ENCODE measurements at regions not wholly inside any gene's neighbourhood (a gene's known extent, or its start where the extent isn't known, plus 50 kb on each side); places are given as distances from the start of the nearest gene placed in this dataset.

DNA sequence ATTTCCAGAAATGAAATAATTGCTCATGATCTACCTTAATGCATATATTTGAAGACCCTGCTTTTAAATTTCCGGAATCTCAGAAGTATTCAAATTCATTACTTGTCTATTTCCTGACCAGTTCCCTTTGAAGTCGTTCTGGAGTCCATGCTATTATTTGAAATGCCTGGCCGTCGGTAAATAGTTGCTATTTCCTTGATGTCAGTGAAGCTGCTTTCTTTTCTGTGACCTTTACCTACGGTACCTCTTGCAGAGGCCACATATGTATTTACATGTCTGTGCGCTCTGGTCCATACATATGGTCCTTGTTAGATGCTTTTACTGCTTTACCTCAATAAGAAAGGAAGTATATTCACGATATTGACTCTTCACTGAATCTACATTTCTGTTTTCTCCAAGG, 199.7 kb downstream of the PAPSS1 start (continued):
- no peak for TF ChIP-seq RHOXF2B (CRISPR knock-in tag; conservative IDR thresholded peaks at IDR 0.05)
- TF ChIP-seq ZC3H8 (IDR thresholded peaks at IDR 0.05), result no peak
- TF ChIP-seq KDM5B (IDR thresholded peaks at IDR 0.05; ENCODE audit: insufficient replicate concordance, low read depth, low read length), result no peak
- TF ChIP-seq, protein P1, sequence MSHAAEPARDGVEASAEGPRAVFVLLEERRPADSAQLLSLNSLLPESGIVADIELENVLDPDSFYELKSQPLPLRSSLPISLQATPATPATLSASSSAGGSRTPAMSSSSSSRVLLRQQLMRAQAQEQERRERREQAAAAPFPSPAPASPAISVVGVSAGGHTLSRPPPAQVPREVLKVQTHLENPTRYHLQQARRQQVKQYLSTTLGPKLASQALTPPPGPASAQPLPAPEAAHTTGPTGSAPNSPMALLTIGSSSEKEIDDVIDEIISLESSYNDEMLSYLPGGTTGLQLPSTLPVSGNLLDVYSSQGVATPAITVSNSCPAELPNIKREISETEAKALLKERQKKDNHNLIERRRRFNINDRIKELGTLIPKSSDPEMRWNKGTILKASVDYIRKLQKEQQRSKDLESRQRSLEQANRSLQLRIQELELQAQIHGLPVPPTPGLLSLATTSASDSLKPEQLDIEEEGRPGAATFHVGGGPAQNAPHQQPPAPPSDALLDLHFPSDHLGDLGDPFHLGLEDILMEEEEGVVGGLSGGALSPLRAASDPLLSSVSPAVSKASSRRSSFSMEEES (CRISPR knock-in tag; IDR thresholded peaks at IDR 0.05), result no peak
- no peak for TF ChIP-seq DPF2 (IDR thresholded peaks at IDR 0.05)
- TF ChIP-seq NFE2 (IDR thresholded peaks at IDR 0.05; ENCODE audit: low read depth), result no peak
- TF ChIP-seq, protein P2, sequence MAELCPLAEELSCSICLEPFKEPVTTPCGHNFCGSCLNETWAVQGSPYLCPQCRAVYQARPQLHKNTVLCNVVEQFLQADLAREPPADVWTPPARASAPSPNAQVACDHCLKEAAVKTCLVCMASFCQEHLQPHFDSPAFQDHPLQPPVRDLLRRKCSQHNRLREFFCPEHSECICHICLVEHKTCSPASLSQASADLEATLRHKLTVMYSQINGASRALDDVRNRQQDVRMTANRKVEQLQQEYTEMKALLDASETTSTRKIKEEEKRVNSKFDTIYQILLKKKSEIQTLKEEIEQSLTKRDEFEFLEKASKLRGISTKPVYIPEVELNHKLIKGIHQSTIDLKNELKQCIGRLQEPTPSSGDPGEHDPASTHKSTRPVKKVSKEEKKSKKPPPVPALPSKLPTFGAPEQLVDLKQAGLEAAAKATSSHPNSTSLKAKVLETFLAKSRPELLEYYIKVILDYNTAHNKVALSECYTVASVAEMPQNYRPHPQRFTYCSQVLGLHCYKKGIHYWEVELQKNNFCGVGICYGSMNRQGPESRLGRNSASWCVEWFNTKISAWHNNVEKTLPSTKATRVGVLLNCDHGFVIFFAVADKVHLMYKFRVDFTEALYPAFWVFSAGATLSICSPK (IDR thresholded peaks at IDR 0.05; ENCODE audit: borderline replicate concordance), result no peak
- TF ChIP-seq HNRNPUL1 (IDR thresholded peaks at IDR 0.05; ENCODE audit: low read length), result no peak

DNA sequence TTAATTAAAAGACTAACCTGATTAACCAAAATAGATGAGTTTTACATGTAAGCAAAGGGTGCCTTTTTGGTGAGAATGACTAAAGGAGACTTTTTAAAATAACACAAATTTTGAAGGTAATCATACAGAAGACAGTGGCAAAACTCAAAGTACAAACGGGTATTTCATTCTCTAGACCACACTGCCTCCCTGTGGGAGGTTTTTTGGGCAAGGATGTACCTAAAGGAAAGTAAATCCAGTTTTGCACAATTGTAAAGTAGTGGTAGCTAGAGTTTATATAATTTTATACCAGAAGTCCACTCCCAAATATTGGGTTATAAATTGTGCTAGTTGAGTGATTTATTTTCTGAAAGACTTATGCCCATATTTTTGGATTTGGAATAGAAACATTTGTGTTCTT, 201.0 kb downstream of the PAPSS1 start:
- BruUV-seq (replicated peaks), result no TSS peak
- H3K79me2 ChIP-seq (ENCODE audit: control insufficient read depth, insufficient read depth, low read length), result no peaks in the 10 kb centered on the region
- H4K20me1 ChIP-seq (replicated peaks; ENCODE audit: control insufficient read depth, insufficient read depth, low read length), result no peaks in the 10 kb centered on the region
- H2AFZ ChIP-seq (ENCODE audit: low read depth, low read length), result no peak overlapping the region
- no peak overlapping the region for H3K27ac ChIP-seq (ENCODE audit: extremely low read depth, low read depth, low read length)
- H3K27me3 ChIP-seq (ENCODE audit: control insufficient read depth in 2 of 2, insufficient read depth in 2 of 2, low read length in 2 of 2), result no peaks in the 10 kb centered on the region
- ChIA-PET CTCF (ENCODE audit: low intra/inter-chr PET ratio) (no interaction called here), POLR2A (no interaction called here)
- in situ Hi-C loops (cut with MboI) (no loop called here), intact Hi-C loops (cut with micrococcal nuclease) (no loop called here)
- H3K4me1 ChIP-seq (replicated peaks in 1 of 2; ENCODE audit: control insufficient read depth in 2 of 2, insufficient read depth in 2 of 2, low read length in 2 of 2), result no peaks in the 10 kb centered on the region
- WGBS (ENCODE audit: insufficient coverage, low coverage, missing lambda C conversion rate), result 0% methylated on average over 1 of the region's 1 CpG
- H3K36me3 ChIP-seq (ENCODE audit: control insufficient read depth, insufficient read depth, low read length), result no peaks in the 10 kb centered on the region
- FAIRE-seq, result no peak
- no peak overlapping the region for H3K9ac ChIP-seq (ENCODE audit: insufficient read depth in 1 of 2, low read depth in 2 of 2, low read length in 2 of 2)
- no peak overlapping the region for H3K4me2 ChIP-seq (ENCODE audit: insufficient read depth, low read length)
- no peak overlapping the region for H3K4me3 ChIP-seq
- ATAC-seq, result no peak
- H3K9me1 ChIP-seq (ENCODE audit: control insufficient read depth, insufficient read depth, low read length), result no peaks in the 10 kb centered on the region
- H3K9me3 ChIP-seq (replicated peaks; ENCODE audit: control insufficient read depth, insufficient read depth, low read depth, low read length), result no peaks in the 10 kb centered on the region
- peak in 1 of 4 experiments; percentile 9 for DNase-seq (ENCODE audit: extremely low read depth in 1 of 4, low spot score in 3 of 4)
- TF ChIP-seq, protein P3, sequence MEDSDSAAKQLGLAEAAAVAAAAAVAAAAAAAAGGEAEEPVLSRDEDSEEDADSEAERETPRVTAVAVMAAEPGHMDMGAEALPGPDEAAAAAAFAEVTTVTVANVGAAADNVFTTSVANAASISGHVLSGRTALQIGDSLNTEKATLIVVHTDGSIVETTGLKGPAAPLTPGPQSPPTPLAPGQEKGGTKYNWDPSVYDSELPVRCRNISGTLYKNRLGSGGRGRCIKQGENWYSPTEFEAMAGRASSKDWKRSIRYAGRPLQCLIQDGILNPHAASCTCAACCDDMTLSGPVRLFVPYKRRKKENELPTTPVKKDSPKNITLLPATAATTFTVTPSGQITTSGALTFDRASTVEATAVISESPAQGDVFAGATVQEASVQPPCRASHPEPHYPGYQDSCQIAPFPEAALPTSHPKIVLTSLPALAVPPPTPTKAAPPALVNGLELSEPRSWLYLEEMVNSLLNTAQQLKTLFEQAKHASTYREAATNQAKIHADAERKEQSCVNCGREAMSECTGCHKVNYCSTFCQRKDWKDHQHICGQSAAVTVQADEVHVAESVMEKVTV (CRISPR knock-in tag; IDR thresholded peaks at IDR 0.05), result no peak
- no peak for TF ChIP-seq ZNF764 (CRISPR knock-in tag; IDR thresholded peaks at IDR 0.05; ENCODE audit: low read depth)

All from K562 (cell line).